ENCODE measurements at regions not wholly inside any gene's neighbourhood (a gene's known extent, or its start where the extent isn't known, plus 50 kb on each side); places are given as distances from the start of the nearest gene placed in this dataset.
"Not testable (repeated sequence)": the region's sequence is repeated elsewhere in the genome, so short reads cannot be mapped to it uniquely, and the experiment has no call there.

- TF ChIP-seq EZH2phosphoT487 (IDR thresholded peaks at IDR 0.05; ENCODE audit: low read depth) (no peak), CTCF (IDR thresholded peaks at IDR 0.05; ENCODE audit: low read depth, low read length) (no peak)
- Histone ChIP-seq H3K79me2 (ENCODE audit: low read length) (no peaks in the 10 kb centered on the region), H3K4me3 (ENCODE audit: low read length) (no peak overlapping the region)
Measured at GRCh38 chr18:5024741-5025140, 172.3 kb downstream of the AKAIN1 start.

GRCh38 chr18:5021558-5021957 is 175.5 kb downstream of the AKAIN1 start:
- TF ChIP-seq EZH2phosphoT487 (IDR thresholded peaks at IDR 0.05; ENCODE audit: low read depth), result no peak
- no peak for TF ChIP-seq CTCF (IDR thresholded peaks at IDR 0.05; ENCODE audit: low read depth, low read length)
- H3K36me3 ChIP-seq (replicated peaks; ENCODE audit: low read depth, low read length), result no peaks in the 10 kb centered on the region
- no peaks in the 10 kb centered on the region for H3K4me1 ChIP-seq (ENCODE audit: low read length)
- H3K79me2 ChIP-seq (ENCODE audit: low read length), result no peaks in the 10 kb centered on the region
- H3K4me2 ChIP-seq (ENCODE audit: low read length), result no peak overlapping the region
- H4K20me1 ChIP-seq (ENCODE audit: insufficient read depth, low read length), result no peaks in the 10 kb centered on the region
- H2AFZ ChIP-seq (ENCODE audit: low read depth, low read length), result no peak overlapping the region
- H3K4me3 ChIP-seq (ENCODE audit: low read length), result no peak overlapping the region
- no peaks in the 10 kb centered on the region for H3K27me3 ChIP-seq (ENCODE audit: low read depth, low read length)
- no peaks in the 10 kb centered on the region for H3K9me3 ChIP-seq (ENCODE audit: insufficient read depth, low read length)
- H3K27ac ChIP-seq (ENCODE audit: low read length), result no peak overlapping the region
- no peak overlapping the region for H3K9ac ChIP-seq (ENCODE audit: low read length)

More at GRCh38 chr18:5024741-5025140, 172.3 kb downstream of the AKAIN1 start:
- Histone ChIP-seq H3K27ac (ENCODE audit: low read length) (no peak overlapping the region), H2AFZ (ENCODE audit: low read depth, low read length) (no peak overlapping the region), H3K4me2 (ENCODE audit: low read length) (no peak overlapping the region), H3K27me3 (ENCODE audit: low read depth, low read length) (no peaks in the 10 kb centered on the region), H3K36me3 (replicated peaks; ENCODE audit: low read depth, low read length) (no peaks in the 10 kb centered on the region), H3K4me1 (ENCODE audit: low read length) (no peaks in the 10 kb centered on the region), H3K9ac (ENCODE audit: low read length) (no peak overlapping the region), H3K9me3 (ENCODE audit: insufficient read depth, low read length) (no peaks in the 10 kb centered on the region), H4K20me1 (ENCODE audit: insufficient read depth, low read length) (no peaks in the 10 kb centered on the region)

GRCh38 chr18:5015213-5015612 is 181.8 kb downstream of the AKAIN1 start:
- no peak overlapping the region for H3K4me2 ChIP-seq (ENCODE audit: low read length)
- H3K4me1 ChIP-seq (ENCODE audit: low read length), result no peaks in the 10 kb centered on the region
- H3K9me3 ChIP-seq (ENCODE audit: insufficient read depth, low read length), result no peaks in the 10 kb centered on the region
- TF ChIP-seq EZH2phosphoT487 (IDR thresholded peaks at IDR 0.05; ENCODE audit: low read depth) (no peak), CTCF (IDR thresholded peaks at IDR 0.05; ENCODE audit: low read depth, low read length) (no peak)
- no peaks in the 10 kb centered on the region for H3K79me2 ChIP-seq (ENCODE audit: low read length)
- no peak overlapping the region for H3K27ac ChIP-seq (ENCODE audit: low read length)
- no peak overlapping the region for H2AFZ ChIP-seq (ENCODE audit: low read depth, low read length)
- no peaks in the 10 kb centered on the region for H3K27me3 ChIP-seq (ENCODE audit: low read depth, low read length)
- H4K20me1 ChIP-seq (ENCODE audit: insufficient read depth, low read length), result no peaks in the 10 kb centered on the region
- H3K36me3 ChIP-seq (replicated peaks; ENCODE audit: low read depth, low read length), result no peaks in the 10 kb centered on the region
- no peak overlapping the region for H3K4me3 ChIP-seq (ENCODE audit: low read length)
- no peak overlapping the region for H3K9ac ChIP-seq (ENCODE audit: low read length)

- H3K4me3 ChIP-seq (ENCODE audit: low read length); H3K4me2 ChIP-seq (ENCODE audit: low read length); H2AFZ ChIP-seq (ENCODE audit: low read depth, low read length); H3K27me3 ChIP-seq (ENCODE audit: low read depth, low read length); H4K20me1 ChIP-seq (ENCODE audit: insufficient read depth, low read length); H3K9me3 ChIP-seq (ENCODE audit: insufficient read depth, low read length); H3K27ac ChIP-seq (ENCODE audit: low read length); H3K36me3 ChIP-seq (replicated peaks; ENCODE audit: low read depth, low read length); H3K9ac ChIP-seq (ENCODE audit: low read length); H3K79me2 ChIP-seq (ENCODE audit: low read length); H3K4me1 ChIP-seq (ENCODE audit: low read length): not testable (repeated sequence)
Measured at GRCh38 chr18:5004031-5004820, 192.8 kb downstream of the AKAIN1 start.
